ENCODE measurements at regions not wholly inside any gene's neighbourhood (a gene's known extent, or its start where the extent isn't known, plus 50 kb on each side); places are given as distances from the start of the nearest gene placed in this dataset.
"Not testable (repeated sequence)": the region's sequence is repeated elsewhere in the genome, so short reads cannot be mapped to it uniquely, and the experiment has no call there.

DNA sequence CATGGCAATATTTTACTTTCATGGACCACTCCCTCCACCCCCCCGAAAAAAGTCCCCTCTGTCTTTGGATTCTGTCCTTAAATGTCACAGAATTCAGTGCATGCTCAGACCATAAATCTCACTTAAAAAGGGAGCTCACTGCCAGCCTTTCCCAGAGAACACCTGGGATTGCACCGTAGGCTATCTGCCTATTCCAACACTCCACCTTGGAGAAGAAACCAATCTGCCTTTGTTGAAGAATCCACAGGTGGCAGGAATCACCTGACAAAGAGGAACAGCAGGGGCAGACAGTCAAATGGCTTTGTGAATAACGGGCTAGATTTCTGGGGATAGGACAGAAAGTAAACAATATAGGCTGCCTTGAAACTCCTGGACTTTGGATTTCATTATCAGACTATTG, 306.7 kb upstream of the BRINP1 start:
- BruUV-seq (replicated peaks), result no TSS peak
- H2AFZ ChIP-seq (ENCODE audit: low read depth, low read length), result no peak overlapping the region

DNA sequence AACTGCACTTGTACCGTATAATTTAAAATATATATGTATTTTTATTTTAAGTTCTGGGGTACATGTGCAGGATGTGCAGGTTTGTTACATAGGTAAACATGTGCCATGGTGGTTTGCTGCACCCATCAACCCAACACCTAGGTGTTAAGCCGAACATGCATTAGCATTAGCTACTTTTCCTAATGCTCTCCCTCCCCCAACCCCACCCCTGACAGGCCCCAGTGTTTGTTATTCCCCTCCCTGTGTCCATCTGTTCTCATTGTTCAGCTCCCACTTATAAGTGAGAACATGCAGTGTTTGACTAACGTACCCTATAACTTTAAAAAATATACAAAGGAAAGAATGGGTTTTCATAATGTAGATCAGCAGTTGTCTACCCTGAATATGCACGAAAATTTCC, 303.5 kb upstream of the BRINP1 start:
- FAIRE-seq; H3K9ac ChIP-seq (replicated peaks; ENCODE audit: extremely low read depth, insufficient read depth, low read length); intact Hi-C loops (cut with micrococcal nuclease); H3K4me2 ChIP-seq (ENCODE audit: insufficient read depth, low read length); H3K4me3 ChIP-seq (replicated peaks in 1 of 3; ENCODE audit: insufficient read depth in 1 of 3, low read depth in 1 of 3, low read length in 3 of 3); H3K9me1 ChIP-seq (replicated peaks; ENCODE audit: control insufficient read depth, extremely low read depth, insufficient read depth, low read length); dilution Hi-C loops (cut with MboI; ENCODE audit: extremely low pct_ligation_motif_present, low sequenced_read_pairs); H4K20me1 ChIP-seq (replicated peaks; ENCODE audit: control insufficient read depth, extremely low read depth, insufficient read depth, low read length); H2AFZ ChIP-seq (ENCODE audit: low read depth, low read length); CTCF ChIA-PET; H3K79me2 ChIP-seq (ENCODE audit: control insufficient read depth, insufficient read depth, low read length); DNase-seq (ENCODE audit: low read depth, low spot score); POLR2A ChIA-PET; H3K27me3 ChIP-seq (ENCODE audit: control insufficient read depth in 2 of 2, insufficient read depth in 2 of 2, low read length in 2 of 2); BruUV-seq (replicated peaks); H3K4me1 ChIP-seq (ENCODE audit: control insufficient read depth, extremely low read depth, insufficient read depth, low read length); H3K27ac ChIP-seq (ENCODE audit: insufficient read depth, low read depth, low read length); H3K36me3 ChIP-seq (ENCODE audit: control insufficient read depth in 2 of 2, extremely low read depth in 1 of 2, insufficient read depth in 2 of 2, low read length in 2 of 2); H3K9me3 ChIP-seq (replicated peaks; ENCODE audit: control insufficient read depth, insufficient read depth, low read length): not testable (repeated sequence)

More for the DNA sequence above, 306.7 kb upstream of the BRINP1 start:
- Histone ChIP-seq H3K79me2 (ENCODE audit: control insufficient read depth, insufficient read depth, low read length) (no peaks in the 10 kb centered on the region), H3K9me3 (replicated peaks; ENCODE audit: control insufficient read depth, insufficient read depth, low read length) (peaks cover 3% of the 10 kb centered on the region), H3K4me3 (replicated peaks in 1 of 3; ENCODE audit: insufficient read depth in 1 of 3, low read depth in 1 of 3, low read length in 3 of 3) (no peak overlapping the region), H3K4me2 (ENCODE audit: insufficient read depth, low read length) (no peak overlapping the region), H3K36me3 (ENCODE audit: control insufficient read depth in 2 of 2, extremely low read depth in 1 of 2, insufficient read depth in 2 of 2, low read length in 2 of 2) (no peaks in the 10 kb centered on the region), H4K20me1 (replicated peaks; ENCODE audit: control insufficient read depth, extremely low read depth, insufficient read depth, low read length) (no peaks in the 10 kb centered on the region), H3K27me3 (ENCODE audit: control insufficient read depth in 2 of 2, insufficient read depth in 2 of 2, low read length in 2 of 2) (no peaks in the 10 kb centered on the region), H3K9me1 (replicated peaks; ENCODE audit: control insufficient read depth, extremely low read depth, insufficient read depth, low read length) (no peaks in the 10 kb centered on the region), H3K4me1 (ENCODE audit: control insufficient read depth, extremely low read depth, insufficient read depth, low read length) (no peaks in the 10 kb centered on the region), H3K9ac (replicated peaks; ENCODE audit: extremely low read depth, insufficient read depth, low read length) (no peak overlapping the region), H3K27ac (ENCODE audit: insufficient read depth, low read depth, low read length) (no peak overlapping the region)
- POLR2A ChIA-PET, result no interaction called here
- DNase-seq (ENCODE audit: low read depth, low spot score), result no peak
- intact Hi-C loops (cut with micrococcal nuclease) (no loop called here), dilution Hi-C loops (cut with MboI; ENCODE audit: extremely low pct_ligation_motif_present, low sequenced_read_pairs) (no loop called here)
- CTCF ChIA-PET, result no interaction called here
- TF ChIP-seq POLR2AphosphoS5 (IDR thresholded peaks at IDR 0.05; ENCODE audit: insufficient read depth, low read depth, low read length) (no peak), EZH2 (IDR thresholded peaks at IDR 0.05; ENCODE audit: borderline replicate concordance, low read depth, low read length, severe bottlenecking) (no peak), GATA2 (IDR thresholded peaks at IDR 0.05; ENCODE audit: insufficient read depth, insufficient read length, low read depth, low read length) (no peak), MYC (IDR thresholded peaks at IDR 0.05; ENCODE audit: low read depth, low read length) (no peak), FOS (IDR thresholded peaks at IDR 0.05; ENCODE audit: borderline replicate concordance, insufficient read depth, low read length) (no peak), POLR2A (IDR thresholded peaks at IDR 0.05; ENCODE audit: low read depth, low read length) (no peak), JUN (IDR thresholded peaks at IDR 0.05; ENCODE audit: borderline replicate concordance, insufficient read depth, insufficient read length, low read depth) (no peak)
- TF ChIP-seq, protein P1, sequence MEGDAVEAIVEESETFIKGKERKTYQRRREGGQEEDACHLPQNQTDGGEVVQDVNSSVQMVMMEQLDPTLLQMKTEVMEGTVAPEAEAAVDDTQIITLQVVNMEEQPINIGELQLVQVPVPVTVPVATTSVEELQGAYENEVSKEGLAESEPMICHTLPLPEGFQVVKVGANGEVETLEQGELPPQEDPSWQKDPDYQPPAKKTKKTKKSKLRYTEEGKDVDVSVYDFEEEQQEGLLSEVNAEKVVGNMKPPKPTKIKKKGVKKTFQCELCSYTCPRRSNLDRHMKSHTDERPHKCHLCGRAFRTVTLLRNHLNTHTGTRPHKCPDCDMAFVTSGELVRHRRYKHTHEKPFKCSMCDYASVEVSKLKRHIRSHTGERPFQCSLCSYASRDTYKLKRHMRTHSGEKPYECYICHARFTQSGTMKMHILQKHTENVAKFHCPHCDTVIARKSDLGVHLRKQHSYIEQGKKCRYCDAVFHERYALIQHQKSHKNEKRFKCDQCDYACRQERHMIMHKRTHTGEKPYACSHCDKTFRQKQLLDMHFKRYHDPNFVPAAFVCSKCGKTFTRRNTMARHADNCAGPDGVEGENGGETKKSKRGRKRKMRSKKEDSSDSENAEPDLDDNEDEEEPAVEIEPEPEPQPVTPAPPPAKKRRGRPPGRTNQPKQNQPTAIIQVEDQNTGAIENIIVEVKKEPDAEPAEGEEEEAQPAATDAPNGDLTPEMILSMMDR (IDR thresholded peaks at IDR 0.05; ENCODE audit: extremely low read depth in 1 of 2, insufficient read depth in 1 of 2, low read depth in 1 of 2, low read length in 2 of 2), result no peak
- TF ChIP-seq, protein P2, sequence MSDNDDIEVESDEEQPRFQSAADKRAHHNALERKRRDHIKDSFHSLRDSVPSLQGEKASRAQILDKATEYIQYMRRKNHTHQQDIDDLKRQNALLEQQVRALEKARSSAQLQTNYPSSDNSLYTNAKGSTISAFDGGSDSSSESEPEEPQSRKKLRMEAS (IDR thresholded peaks at IDR 0.05; ENCODE audit: insufficient read depth, insufficient read length), result no peak
- FAIRE-seq, result no peak

Data from endothelial cell of umbilical vein (primary cell).